GM12878 (cell line): ENCODE measurements at regions not wholly inside any gene's neighbourhood (a gene's known extent, or its start where the extent isn't known, plus 50 kb on each side); places are given as distances from the start of the nearest gene placed in this dataset.

Experiments
- ATAC-seq: fragments of 200-7000 bp; cut with Tn5 transposase; 3 replicates; pipeline ENCODE4 v1.9.1; 2020; ENCODE audit warnings: mild to moderate bottlenecking, moderate library complexity
- BruUV-seq: library from RNA; stranded (reverse); fragments of 400-500 nt; replicated peaks from 2 replicates; lab custom pipeline; 2021; lab: Mats Ljungman, UMichigan
- CTCF ChIA-PET: fragments of 300-600 bp; sonication (Branson Sonifier 250); formaldehyde crosslinking; extraction: SDS; loops from one replicate; lab custom pipeline; 2021; ENCODE audit warnings: inconsistent platforms; lab: Yijun Ruan, JAX
- POLR2A ChIA-PET: fragments of 350-600 bp; formaldehyde crosslinking; extraction: SDS; loops from one replicate; lab custom pipeline; 2021; ENCODE audit warnings: inconsistent platforms; lab: Charles Lee
- RAD21 ChIA-PET: fragments of 300-600 bp; sonication (Branson Sonifier 250); formaldehyde crosslinking; loops from one replicate; lab custom pipeline; 2023; ENCODE audit warnings: antibody characterized with exemption; ENCODE audit not compliant: unreplicated experiment; lab: Charles Lee
- SMC1A ChIA-PET: fragments of 300-600 bp; sonication (Branson Sonifier 250); formaldehyde crosslinking; loops from one replicate; lab custom pipeline; 2023; ENCODE audit not compliant: unreplicated experiment, uncharacterized antibody; lab: Charles Lee
- DNase-seq: peaks from one replicate; pipeline ENCODE4 v3.0.0-alpha.2; 2011; ENCODE audit warnings: low read depth, low spot score
- FAIRE-seq: peaks from 3 replicates; lab custom pipeline; 2011; peaks lifted over from hg19 to GRCh38; lab: Jason Lieb, UNC
- H2AFZ ChIP-seq: 2 replicates; pipeline ENCODE4 v1.6.0; 2011; ENCODE audit warnings: low read depth, low read length, control low read depth; ENCODE audit not compliant: control insufficient read depth
- H3K27ac ChIP-seq: 2 replicates; pipeline ENCODE4 v1.5.1; 2011; ENCODE audit warnings: control low read depth; ENCODE audit not compliant: control insufficient read depth, insufficient read depth
- H3K27me3 ChIP-seq, 2 experiments: replicated peaks in 1 of 2; 2 replicates each; pipeline versions ENCODE4 v1.6.0 to v1.6.1; 2011; ENCODE audit warnings: low read length in 1 of 2; ENCODE audit not compliant: control insufficient read depth in 2 of 2, insufficient read depth in 2 of 2
- H3K36me3 ChIP-seq, 2 experiments: 2 replicates each; pipeline ENCODE4 v1.5.1; 2011; ENCODE audit warnings: low read length in 1 of 2; ENCODE audit not compliant: control insufficient read depth in 2 of 2, insufficient read depth in 2 of 2
- H3K4me1 ChIP-seq: 2 replicates; pipeline ENCODE4 v1.6.1; 2011; ENCODE audit warnings: mild to moderate bottlenecking, low read length, moderate library complexity, mixed read lengths; ENCODE audit not compliant: control insufficient read depth, insufficient read depth
- H3K4me2 ChIP-seq: 2 replicates; pipeline ENCODE4 v1.6.0; 2011; ENCODE audit warnings: control low read depth; ENCODE audit not compliant: control insufficient read depth, insufficient read depth
- H3K4me3 ChIP-seq: fragments of 200-600 bp; sonication (generic); 2 replicates; pipeline ENCODE4 v1.5.1; 2016
- H3K79me2 ChIP-seq: 2 replicates; pipeline ENCODE4 v1.6.0; 2011; ENCODE audit warnings: low read length; ENCODE audit not compliant: control insufficient read depth, insufficient read depth
- H3K9ac ChIP-seq: 2 replicates; pipeline ENCODE4 v1.8.0; 2011; ENCODE audit warnings: low read length, control low read depth, mixed read lengths; ENCODE audit not compliant: control insufficient read depth, insufficient read depth
- H3K9me3 ChIP-seq: replicated peaks from 3 replicates; pipeline ENCODE4 v1.5.1; 2011; ENCODE audit warnings: mild to moderate bottlenecking, low read length; ENCODE audit not compliant: control insufficient read depth, insufficient read depth
- H4K20me1 ChIP-seq: 2 replicates; pipeline ENCODE4 v1.6.0; 2011; ENCODE audit not compliant: control insufficient read depth, insufficient read depth
- ASH2L ChIP-seq: fragments of 300-600, 200-600 bp; sonication (generic); IDR thresholded peaks from 2 replicates; pipeline ENCODE4 v1.6.1; 2017; ENCODE audit warnings: low read depth, mild to moderate bottlenecking, borderline replicate concordance
- CHD2 ChIP-seq: IDR thresholded peaks from 2 replicates; pipeline ENCODE4 v1.6.1; 2011; ENCODE audit warnings: low read depth, low read length, improper control_type of control experiment, borderline replicate concordance
- CHD4 ChIP-seq: fragments of 200-600 bp; sonication (generic); IDR thresholded peaks from 2 replicates; pipeline ENCODE4 v1.6.1; 2016; ENCODE audit warnings: mild to moderate bottlenecking
- CUX1 ChIP-seq: IDR thresholded peaks from 2 replicates; pipeline ENCODE4 v1.6.1; 2012; ENCODE audit warnings: improper control_type of control experiment, low read depth, low read length; ENCODE audit not compliant: insufficient replicate concordance
- E2F8 ChIP-seq: fragments of 450-650 bp; IDR thresholded peaks from 2 replicates; pipeline ENCODE4 v1.6.1; 2018; ENCODE audit warnings: mild to moderate bottlenecking, low read depth, moderate library complexity; ENCODE audit not compliant: partially characterized antibody
- HDAC6 ChIP-seq: fragments of 200-600 bp; sonication (generic); IDR thresholded peaks from one replicate; pipeline ENCODE4 v1.8.0; 2017; ENCODE audit warnings: antibody characterized with exemption; ENCODE audit not compliant: unreplicated experiment
- IKZF2 ChIP-seq, 2 experiments: fragments of 450-650 bp; IDR thresholded peaks; 2 replicates each; pipeline ENCODE4 v1.6.1; 2017; ENCODE audit warnings: mild to moderate bottlenecking in 2 of 2, moderate library complexity in 2 of 2
- IRF3 ChIP-seq: fragments of 450-650 bp; IDR thresholded peaks from 2 replicates; pipeline ENCODE4 v1.6.1; 2014; ENCODE audit warnings: mild to moderate bottlenecking
- MEF2B ChIP-seq: fragments of 450-650 bp; IDR thresholded peaks from 2 replicates; pipeline ENCODE4 v1.6.1; 2018; ENCODE audit warnings: mild to moderate bottlenecking, moderate library complexity; ENCODE audit not compliant: partially characterized antibody, poor library complexity, severe bottlenecking
- MTA3 ChIP-seq: IDR thresholded peaks from 2 replicates; pipeline ENCODE4 v1.6.1; 2012; ENCODE audit warnings: low read length, inconsistent platforms, borderline replicate concordance
- RAD51 ChIP-seq: fragments of 450-650 bp; IDR thresholded peaks from 2 replicates; pipeline ENCODE4 v1.6.1; 2016; ENCODE audit warnings: moderate library complexity, mild to moderate bottlenecking, inconsistent platforms
- RBBP5 ChIP-seq: fragments of 200-600 bp; sonication (generic); conservative IDR thresholded peaks from 2 replicates; pipeline ENCODE4 v1.6.1; 2016
- RCOR1 ChIP-seq: conservative IDR thresholded peaks from 2 replicates; pipeline ENCODE4 v1.6.1; 2012; ENCODE audit warnings: low read depth, low read length, improper control_type of control experiment
- STAT3 ChIP-seq: IDR thresholded peaks from 2 replicates; pipeline ENCODE4 v1.6.1; 2011; ENCODE audit warnings: low read depth, low read length, improper control_type of control experiment
- TARDBP ChIP-seq: IDR thresholded peaks from 2 replicates; pipeline ENCODE4 v1.6.1; 2016; ENCODE audit warnings: borderline replicate concordance
- TCF3 ChIP-seq: IDR thresholded peaks from 2 replicates; pipeline ENCODE4 v1.6.1; 2012; ENCODE audit warnings: low read depth, mild to moderate bottlenecking, low read length, borderline replicate concordance; ENCODE audit not compliant: insufficient read depth
- YY1 ChIP-seq: IDR thresholded peaks from 2 replicates; pipeline ENCODE4 v1.6.1; 2011; ENCODE audit warnings: low read depth, mild to moderate bottlenecking, low read length
- whole genome bisulfite sequencing: methylation state at CpG from one replicate; pipeline ENCODE4 v1.1.6; 2016; ENCODE audit warnings: low lambda C conversion rate; ENCODE audit not compliant: insufficient replicate concordance, insufficient coverage; ENCODE audit errors: missing lambda C conversion rate; 5-methylcytosine and 5-hydroxymethylcytosine counted together
- in situ Hi-C: fragments of 300-500 bp; cut with MboI; formaldehyde crosslinking; loops from 9 replicates; pipeline ENCODE4 v1.14.3; 2018; ENCODE audit warnings: mixed read lengths
- intact Hi-C: fragments of 100-400 bp; cut with micrococcal nuclease; formaldehyde crosslinking; loops from one replicate; pipeline ENCODE4 v1.14.2; 2022; ENCODE audit not compliant: unreplicated experiment

- Histone ChIP-seq H3K4me2 (no peak overlapping the region), H3K27me3 (peaks cover 3 to 10% of the 10 kb centered on the region in 2 experiments; a peak in 3 of 4 replicates), H3K9ac (no peak overlapping the region), H4K20me1 (no peaks in the 10 kb centered on the region), H3K36me3 (no peaks in the 10 kb centered on the region), H3K27ac (no peak overlapping the region)
- ChIA-PET POLR2A (no interaction called here), SMC1A (no interaction called here), RAD21 (no interaction called here)
- BruUV-seq, result no TSS peak
- DNase-seq, result no peak
- 23% methylated on average over 5 of the region's 5 CpGs for WGBS
- in situ Hi-C loops, result no loop called here
- TF ChIP-seq E2F8 (no peak), YY1 (no peak), MEF2B (no peak), HDAC6 (no peak), CHD2 (no peak), IRF3 (no peak), MTA3 (no peak), ASH2L (no peak), TARDBP (no peak), RBBP5 (no peak), IKZF2 (IDR thresholded peaks at IDR 0.05) (no peak), STAT3 (no peak), CUX1 (no peak), CHD4 (no peak), RCOR1 (no peak), RAD51 (no peak), TCF3 (no peak)
- TF ChIP-seq, all 136 proteins: peak for 0
- CTCF ChIA-PET, result no interaction called here
- Histone ChIP-seq H3K9me3 (no peaks in the 10 kb centered on the region; the same call in 1 of the 3 replicates), H3K4me1 (no peaks in the 10 kb centered on the region), H3K4me3 (no peak overlapping the region), H3K79me2 (no peaks in the 10 kb centered on the region), H2AFZ (no peak overlapping the region)
- intact Hi-C loops, result no loop called here
- no peak for ATAC-seq
- FAIRE-seq, result no peak
Observed at GRCh38 chr15:98547275-98547674, 101.1 kb upstream of the IGF1R start.
